Activated CD8-positive, alpha-beta memory T cell treated with anti-CD3 and anti-CD28 coated beads, Interleukin-2, amount 50 U/mL, for 24 hours (primary cell): ENCODE measurements at regions not wholly inside any gene's neighbourhood (a gene's known extent, or its start where the extent isn't known, plus 50 kb on each side); places are given as distances from the start of the nearest gene placed in this dataset.

Source experiments
- DNase-seq: peaks from one replicate; pipeline ENCODE4 v3.0.0-alpha.2; 2020; ENCODE audit errors: extremely low read depth

DNA sequence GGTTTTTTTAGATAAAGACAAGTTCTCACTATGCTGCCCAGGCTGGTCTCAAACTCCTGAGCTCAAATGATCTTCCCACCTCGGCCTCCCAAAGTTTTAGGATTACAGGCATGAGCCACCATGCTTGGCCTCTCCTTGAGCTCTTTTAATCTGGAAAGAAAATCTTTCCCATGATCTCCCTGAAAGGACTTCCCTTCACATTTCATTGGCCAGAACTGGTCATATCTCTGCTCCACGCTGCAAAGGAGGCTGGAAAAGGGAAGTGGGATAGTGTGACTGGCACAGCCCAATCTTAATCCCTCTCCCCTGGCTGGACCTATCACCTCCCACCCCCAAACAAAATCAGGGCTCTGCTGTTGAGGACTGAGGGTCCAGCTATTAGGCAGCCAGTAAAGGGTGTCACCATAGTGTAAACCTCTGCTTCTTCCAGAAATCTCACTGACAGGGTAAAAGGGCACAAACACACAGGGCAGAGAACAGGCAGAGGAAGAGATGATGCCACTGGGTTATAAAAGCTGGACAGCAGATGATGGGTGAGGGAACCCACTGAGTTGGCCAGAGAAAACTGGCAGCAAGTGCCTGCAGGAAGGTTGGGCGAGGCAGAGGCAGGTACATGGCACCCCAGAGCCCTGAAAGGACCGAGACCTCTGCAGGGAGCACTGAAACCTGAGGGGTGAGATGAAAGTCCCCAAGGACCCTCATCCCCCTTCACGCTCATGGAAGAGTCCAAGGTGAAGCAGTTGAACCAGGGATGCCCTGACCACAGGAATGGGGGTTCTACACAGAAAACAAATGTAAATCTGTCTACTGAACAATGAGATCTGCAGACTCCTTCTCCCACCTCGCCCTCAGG lies 83.1 kb upstream of the PTPN1 start:
- DNase-seq = no peak

- no peak for DNase-seq
Observed at GRCh38 chr20:50427719-50428083, 82.5 kb upstream of the PTPN1 start.

DNA sequence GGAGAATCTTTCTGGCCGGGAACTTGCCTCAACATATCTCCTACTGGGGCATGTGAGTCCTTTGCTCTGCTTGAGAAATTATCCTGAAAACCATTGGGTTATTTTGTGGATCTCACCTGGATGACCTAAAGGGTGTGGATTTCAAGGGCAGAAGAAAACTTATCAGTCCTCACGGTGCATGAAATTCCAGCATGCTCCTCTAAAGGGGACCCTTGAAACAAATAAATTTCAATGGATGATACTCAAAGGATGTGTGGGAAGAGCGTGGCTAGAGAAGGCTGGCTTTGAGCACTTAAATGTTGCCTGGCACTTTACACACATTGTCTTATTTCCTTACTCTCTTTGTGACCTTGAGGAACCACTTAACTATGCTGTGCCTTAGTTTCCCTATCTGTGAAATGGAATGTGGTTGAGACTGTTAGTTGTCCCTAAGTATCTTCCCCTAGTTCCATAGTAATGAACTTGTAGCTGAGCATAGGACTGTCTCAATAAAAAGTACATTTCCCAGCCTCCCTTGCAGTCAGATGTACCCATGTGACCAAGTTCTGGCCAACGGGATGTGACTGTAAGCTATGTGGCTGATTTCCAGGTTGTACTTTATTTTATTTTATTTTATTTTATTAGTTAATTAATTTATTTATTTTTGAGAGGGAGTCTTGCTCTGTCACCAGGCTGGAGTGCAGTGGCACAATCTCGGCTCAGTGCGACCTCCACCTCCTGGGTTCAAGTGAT lies 81.9 kb upstream of the PTPN1 start:
- DNase-seq = no peak

DNA sequence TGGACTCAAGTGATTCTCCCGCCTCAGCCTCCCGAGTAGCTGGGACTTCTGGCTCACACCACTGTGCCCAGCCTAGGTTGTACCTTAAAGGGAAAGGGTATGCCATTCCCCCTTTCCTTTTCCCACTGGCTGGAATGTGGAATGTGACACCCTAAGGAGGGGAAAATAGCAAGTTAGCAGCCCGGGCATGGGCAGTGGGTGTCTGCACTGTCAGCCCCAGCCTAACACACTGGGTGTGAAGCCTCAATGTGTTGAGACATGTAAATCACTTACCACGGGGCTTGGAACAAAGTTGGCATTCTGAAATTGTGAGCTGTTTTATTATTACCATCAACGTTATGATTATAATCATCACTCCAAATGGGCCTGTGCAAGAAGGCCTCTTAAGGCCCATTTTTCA lies 80.8 kb upstream of the PTPN1 start:
- no peak for DNase-seq

- DNase-seq = no peak
Observed at GRCh38 chr20:50431066-50431450, 79.1 kb upstream of the PTPN1 start.

- DNase-seq = no peak
Observed at GRCh38 chr20:50433001-50433761, 77.0 kb upstream of the PTPN1 start.

DNA sequence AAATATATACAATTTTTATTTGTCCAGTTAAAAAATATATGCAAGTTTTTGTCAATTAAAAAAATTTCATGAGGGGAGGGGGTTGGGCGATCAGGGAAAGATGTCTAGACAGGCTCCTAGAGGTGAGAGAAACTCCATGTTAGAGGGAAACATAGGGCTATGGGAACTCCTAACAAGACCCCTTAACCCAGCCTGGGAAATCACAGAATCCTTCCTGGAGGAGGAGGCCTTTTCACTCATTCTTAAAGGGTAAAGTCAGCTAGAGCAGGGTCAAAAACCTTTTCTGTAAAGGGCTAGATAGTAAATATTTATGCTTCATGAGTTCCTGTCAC lies 75.9 kb upstream of the PTPN1 start:
- no peak for DNase-seq

- DNase-seq = no peak
Observed at GRCh38 chr20:50434653-50435396, 75.4 kb upstream of the PTPN1 start.

GRCh38 chr20:50435397-50436051 lies 74.7 kb upstream of the PTPN1 start:
- DNase-seq = no peak

DNA sequence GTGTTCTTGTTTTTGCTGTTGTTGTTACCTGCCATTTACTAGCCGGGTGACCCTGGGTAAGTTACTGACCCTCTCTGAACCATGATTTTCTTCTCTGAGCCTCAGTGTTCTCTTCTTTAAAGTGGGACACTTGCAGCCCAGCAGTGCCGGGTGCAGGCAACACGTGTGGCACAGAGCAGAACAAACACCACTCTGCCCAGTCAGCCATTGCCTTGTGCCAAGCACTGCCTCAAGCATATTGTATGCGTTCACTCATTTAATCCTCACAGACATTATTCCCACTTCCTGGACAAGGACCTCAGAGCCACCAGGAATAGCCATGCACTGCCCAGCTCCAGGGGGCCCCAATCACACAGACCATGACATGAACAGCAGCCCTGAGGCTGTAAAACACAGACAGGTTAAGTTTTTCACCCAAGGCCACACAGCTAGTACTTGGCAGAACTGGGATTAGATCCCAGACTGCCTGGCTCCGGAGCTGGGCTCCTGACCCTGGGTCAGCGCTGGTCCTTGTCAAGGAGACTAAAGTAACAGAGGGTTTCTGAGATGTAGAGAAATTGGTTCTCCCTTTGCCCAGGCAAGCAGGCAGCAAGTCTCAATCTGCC lies 74.0 kb upstream of the PTPN1 start:
- DNase-seq = no peak

- DNase-seq = no peak
Observed at GRCh38 chr20:50436696-50437095, 73.5 kb upstream of the PTPN1 start.

DNA sequence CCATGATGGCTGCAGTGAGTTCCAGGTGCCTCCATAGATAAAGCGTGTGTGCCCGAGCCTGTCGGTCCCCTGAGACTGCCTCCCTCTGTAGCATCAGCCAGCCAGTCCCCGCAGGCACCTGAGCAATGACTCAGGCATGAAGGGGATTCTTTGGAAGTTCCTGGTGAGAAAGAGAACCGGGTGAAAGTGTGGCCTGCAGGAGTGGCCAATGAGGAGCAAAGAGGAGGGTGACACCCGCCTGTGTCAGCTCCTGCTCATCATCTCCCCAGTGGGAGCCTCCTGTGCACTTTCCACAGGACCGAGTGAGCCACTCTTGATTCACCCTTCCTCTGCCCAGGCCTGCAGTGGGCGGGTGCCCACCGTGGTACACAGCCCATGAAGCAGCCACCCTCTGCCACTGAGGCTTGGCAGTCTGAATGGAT lies 71.2 kb upstream of the PTPN1 start:
- no peak for DNase-seq

GRCh38 chr20:50439539-50440453 lies 70.4 kb upstream of the PTPN1 start:
- DNase-seq = no peak

- DNase-seq = no peak
Observed at GRCh38 chr20:50442512-50442911, 67.7 kb upstream of the PTPN1 start.

GRCh38 chr20:50445354-50446151 lies 64.6 kb upstream of the PTPN1 start:
- DNase-seq = no peak

- no peak for DNase-seq
Observed at GRCh38 chr20:50446351-50447101, 63.7 kb upstream of the PTPN1 start.

GRCh38 chr20:50447102-50447804 lies 62.9 kb upstream of the PTPN1 start:
- no peak for DNase-seq

- DNase-seq = no peak
Observed at GRCh38 chr20:50447817-50448216, 62.4 kb upstream of the PTPN1 start.
